SU-DHL-6 (cell line): ENCODE measurements at regions not wholly inside any gene's neighbourhood (a gene's known extent, or its start where the extent isn't known, plus 50 kb on each side); places are given as distances from the start of the nearest gene placed in this dataset.

ENCODE experiments used
- H2AFZ ChIP-seq: fragments of 200-600 bp; sonication (generic); 2 replicates; pipeline ENCODE4 v1.6.1; 2014; ENCODE audit warnings: low read depth, mild to moderate bottlenecking, moderate library complexity, mixed read lengths, antibody characterized with exemption, low read length; ENCODE audit not compliant: severe bottlenecking
- H3F3A ChIP-seq: fragments of 200-600 bp; shearing (Covaris generic); 2 replicates; pipeline ENCODE4 v1.6.0; 2016; ENCODE audit warnings: antibody characterized with exemption, mild to moderate bottlenecking; ENCODE audit not compliant: insufficient read depth
- H3K27ac ChIP-seq: fragments of 200-600 bp; sonication (generic); 2 replicates; pipeline ENCODE4 v1.5.1; 2016; ENCODE audit warnings: low read depth, mild to moderate bottlenecking, low read length, moderate library complexity, mixed read lengths
- H3K27me3 ChIP-seq: fragments of 200-600 bp; sonication (generic), shearing (Covaris generic); 2 replicates; pipeline ENCODE4 v1.6.0; 2014; ENCODE audit warnings: mild to moderate bottlenecking, low read length
- H3K36me3 ChIP-seq: fragments of 200-600 bp; sonication (generic); 2 replicates; pipeline ENCODE4 v1.6.1; 2014; ENCODE audit warnings: mild to moderate bottlenecking, low read length, mixed read lengths
- H3K4me2 ChIP-seq: fragments of 300-600, 200-600 bp; shearing (Covaris generic), sonication (generic); 2 replicates; pipeline ENCODE4 v1.6.0; 2014; ENCODE audit warnings: low read length, low read depth, mild to moderate bottlenecking; ENCODE audit not compliant: poor library complexity, severe bottlenecking
- H3K4me3 ChIP-seq: fragments of 200-600 bp; sonication (generic); 2 replicates; pipeline ENCODE4 v1.5.1; 2014; ENCODE audit warnings: antibody characterized with exemption, low read length, mild to moderate bottlenecking, mixed read lengths; ENCODE audit not compliant: insufficient read depth, poor library complexity, severe bottlenecking
- H3K79me2 ChIP-seq: fragments of 200-600 bp; sonication (generic); 2 replicates; pipeline ENCODE4 v1.6.1; 2014; ENCODE audit warnings: mild to moderate bottlenecking, low read length, moderate library complexity; ENCODE audit not compliant: insufficient read depth
- H3K9ac ChIP-seq: fragments of 200-600 bp; sonication (generic); 2 replicates; pipeline ENCODE4 v1.7.0; 2014; ENCODE audit warnings: mild to moderate bottlenecking, low read length
- H3K9me2 ChIP-seq: fragments of 200-600 bp; sonication (generic); replicated peaks from 2 replicates; pipeline ENCODE4 v1.6.1; 2014; ENCODE audit warnings: low read length; ENCODE audit not compliant: insufficient read depth
- H3K9me3 ChIP-seq: fragments of 200-600 bp; sonication (generic); 2 replicates; pipeline ENCODE4 v1.6.1; 2014; ENCODE audit warnings: low read length, mixed read lengths; ENCODE audit not compliant: insufficient read depth
- H4K20me1 ChIP-seq: fragments of 200-600 bp; sonication (generic); 2 replicates; pipeline ENCODE4 v1.6.1; 2014; ENCODE audit warnings: low read depth, mild to moderate bottlenecking, antibody characterized with exemption, low read length, moderate library complexity, mixed read lengths
- CTCF ChIP-seq: fragments of 200-600 bp; sonication (generic); IDR thresholded peaks from one replicate; pipeline ENCODE4 v1.5.1; 2017; ENCODE audit warnings: antibody characterized with exemption, mild to moderate bottlenecking, low read length, moderate library complexity; ENCODE audit not compliant: insufficient read depth, poor library complexity, severe bottlenecking
- EZH2phosphoT487 ChIP-seq: fragments of 200-600 bp; sonication (generic), shearing (Covaris generic); conservative IDR thresholded peaks from 2 replicates; pipeline ENCODE4 v1.6.1; 2018; ENCODE audit warnings: mild to moderate bottlenecking, antibody characterized with exemption, low read length, moderate library complexity, mixed read lengths

- Histone ChIP-seq H3K27ac (no peak overlapping the region), H3K9me2 (no peaks in the 10 kb centered on the region), H4K20me1 (no peaks in the 10 kb centered on the region), H3K4me3 (no peak overlapping the region), H3K9ac (no peak overlapping the region), H3K36me3 (no peaks in the 10 kb centered on the region), H3K9me3 (no peaks in the 10 kb centered on the region), H2AFZ (no peak overlapping the region), H3F3A (no peaks in the 10 kb centered on the region), H3K27me3 (no peaks in the 10 kb centered on the region), H3K4me2 (no peak overlapping the region), H3K79me2 (no peaks in the 10 kb centered on the region)
- TF ChIP-seq CTCF (no peak), EZH2phosphoT487 (no peak)
Measured at GRCh38 chr2:8107621-8108378, 574.1 kb upstream of the ID2 start.

- no peaks in the 10 kb centered on the region for H3K79me2 ChIP-seq
- no peak overlapping the region for H3K4me2 ChIP-seq
- no peaks in the 10 kb centered on the region for H3F3A ChIP-seq
- no peak overlapping the region for H3K27ac ChIP-seq
- no peak overlapping the region for H2AFZ ChIP-seq
- H3K9me3 ChIP-seq, result no peaks in the 10 kb centered on the region
- no peak overlapping the region for H3K4me3 ChIP-seq
- TF ChIP-seq EZH2phosphoT487, result no peak
- no peak for TF ChIP-seq CTCF
- no peaks in the 10 kb centered on the region for H4K20me1 ChIP-seq
- no peak overlapping the region for H3K9ac ChIP-seq
- H3K9me2 ChIP-seq, result no peaks in the 10 kb centered on the region
- no peaks in the 10 kb centered on the region for H3K27me3 ChIP-seq
- no peaks in the 10 kb centered on the region for H3K36me3 ChIP-seq
Measured at GRCh38 chr2:8110716-8111115, 571.1 kb upstream of the ID2 start.

GRCh38 chr2:8111193-8111592 lies 570.7 kb upstream of the ID2 start:
- no peak overlapping the region for H3K4me3 ChIP-seq
- no peak overlapping the region for H3K9ac ChIP-seq
- H3F3A ChIP-seq, result no peaks in the 10 kb centered on the region
- H3K9me3 ChIP-seq, result no peaks in the 10 kb centered on the region
- H2AFZ ChIP-seq, result no peak overlapping the region
- no peaks in the 10 kb centered on the region for H3K9me2 ChIP-seq
- no peaks in the 10 kb centered on the region for H3K79me2 ChIP-seq
- no peaks in the 10 kb centered on the region for H4K20me1 ChIP-seq
- no peak overlapping the region for H3K27ac ChIP-seq
- no peak for TF ChIP-seq CTCF
- no peak for TF ChIP-seq EZH2phosphoT487
- no peaks in the 10 kb centered on the region for H3K36me3 ChIP-seq
- no peaks in the 10 kb centered on the region for H3K27me3 ChIP-seq
- no peak overlapping the region for H3K4me2 ChIP-seq
